HCT116 (cell line): ENCODE measurements at regions not wholly inside any gene's neighbourhood (a gene's known extent, or its start where the extent isn't known, plus 50 kb on each side); places are given as distances from the start of the nearest gene placed in this dataset.

Source experiments
- ATAC-seq: fragments of 200-7000 bp; cut with Tn5 transposase; 2 replicates; pipeline ENCODE4 v1.9.1; 2020; ENCODE audit warnings: mild to moderate bottlenecking, moderate library complexity
- BruUV-seq: library from RNA; stranded (reverse); fragments of 400-500 nt; replicated peaks from 2 replicates; lab custom pipeline; 2021; lab: Mats Ljungman, UMichigan
- CTCF ChIA-PET: fragments of 300-600 bp; sonication (Branson Sonifier 250); formaldehyde crosslinking; loops from one replicate; lab custom pipeline; 2021; ENCODE audit warnings: antibody characterized with exemption; lab: Charles Lee
- POLR2A ChIA-PET: fragments of 300-600, 350-600 bp; sonication (Branson Sonifier 250); formaldehyde crosslinking; loops from one replicate; lab custom pipeline; 2021; ENCODE audit warnings: antibody characterized with exemption; lab: Charles Lee
- RAD21 ChIA-PET, 2 experiments: fragments of 300-600 bp; sonication (Branson Sonifier 250); formaldehyde crosslinking; loops; one replicate each; lab custom pipeline; 2023; ENCODE audit warnings: low total read pairs in 2 of 2; ENCODE audit not compliant: uncharacterized antibody in 2 of 2, unreplicated experiment in 2 of 2, low non-redundant PET in 1 of 2; lab: Charles Lee
- DNase-seq: peaks from one replicate; pipeline ENCODE4 v3.0.0-alpha.2; 2010; ENCODE audit warnings: low read depth, low spot score
- H2AFZ ChIP-seq: fragments of 200-600 bp; shearing (Covaris generic), sonication (generic); 2 replicates; pipeline ENCODE4 v1.6.1; 2017; ENCODE audit warnings: low read depth, mixed run types, mixed read lengths, antibody characterized with exemption, low read length; ENCODE audit not compliant: poor library complexity, severe bottlenecking
- H3K27ac ChIP-seq: 2 replicates; pipeline ENCODE4 v1.5.1; 2012; ENCODE audit warnings: low read depth, low read length
- H3K27me3 ChIP-seq: fragments of 200-600 bp; sonication (generic); 2 replicates; pipeline ENCODE4 v1.6.1; 2016; ENCODE audit warnings: mixed run types, low read length, mixed read lengths; ENCODE audit not compliant: insufficient read depth
- H3K36me3 ChIP-seq, 2 experiments: fragments of 200-500 bp in 1 of 2; fragments of 200-600 bp in 1 of 2; sonication (Bioruptor generic) in 1 of 2; sonication (generic) in 1 of 2; 2 replicates each; pipeline versions ENCODE4 v1.5.1 to v1.6.1; 2014 to 2016; ENCODE audit warnings: low read length in 2 of 2, inconsistent platforms in 1 of 2, mixed read lengths in 1 of 2, mixed run types in 1 of 2; ENCODE audit not compliant: insufficient read depth in 2 of 2, control insufficient read depth in 1 of 2
- H3K4me1 ChIP-seq, 2 experiments: fragments of 200-600 bp in 1 of 2; sonication (generic) in 1 of 2; 2 replicates each; pipeline versions ENCODE4 v1.5.1 to v1.6.1; 2012 to 2017; ENCODE audit warnings: low read length in 2 of 2, inconsistent platforms in 1 of 2, mild to moderate bottlenecking in 1 of 2, mixed read lengths in 1 of 2, mixed run types in 1 of 2, moderate library complexity in 1 of 2; ENCODE audit not compliant: insufficient read depth in 2 of 2, control insufficient read depth in 1 of 2
- H3K4me2 ChIP-seq: fragments of 200-600 bp; sonication (generic); 2 replicates; pipeline ENCODE4 v1.6.1; 2017; ENCODE audit warnings: mixed run types, low read length, mixed read lengths
- H3K4me3 ChIP-seq, 2 experiments: fragments of 200-600 bp in 1 of 2; sonication (generic) in 1 of 2; replicated peaks in 1 of 2; 2 replicates each; pipeline ENCODE4 v1.5.1; 2011 to 2016; ENCODE audit warnings: low read length in 2 of 2, control low read depth in 1 of 2, low read depth in 1 of 2, mild to moderate bottlenecking in 1 of 2, mixed read lengths in 1 of 2, mixed run types in 1 of 2
- H3K79me2 ChIP-seq: fragments of 200-600 bp; sonication (generic); 2 replicates; pipeline ENCODE4 v1.6.1; 2017; ENCODE audit warnings: mild to moderate bottlenecking, mixed run types, low read length, moderate library complexity, mixed read lengths; ENCODE audit not compliant: insufficient read depth
- H3K9ac ChIP-seq: fragments of 200-600 bp; sonication (generic); 2 replicates; pipeline ENCODE4 v1.6.1; 2016; ENCODE audit warnings: low read length, mixed read lengths
- H3K9me2 ChIP-seq: fragments of 200-600 bp; sonication (generic), shearing (Covaris generic); 2 replicates; pipeline ENCODE4 v1.6.1; 2017; ENCODE audit warnings: mixed run types, mild to moderate bottlenecking, moderate library complexity; ENCODE audit not compliant: insufficient read depth
- H3K9me3 ChIP-seq, 2 experiments: fragments of 200-500 bp in 1 of 2; fragments of 200-600 bp in 1 of 2; sonication (Bioruptor generic) in 1 of 2; sonication (generic) in 1 of 2; 2 replicates each; pipeline ENCODE4 v1.6.1; 2014 to 2017; ENCODE audit warnings: low read length in 2 of 2, mixed read lengths in 2 of 2, inconsistent platforms in 1 of 2, low read depth in 1 of 2, mild to moderate bottlenecking in 1 of 2, mixed run types in 1 of 2, moderate library complexity in 1 of 2; ENCODE audit not compliant: control insufficient read depth in 1 of 2, insufficient read depth in 1 of 2
- H4K20me1 ChIP-seq: fragments of 200-600 bp; sonication (generic), shearing (Covaris generic); 2 replicates; pipeline ENCODE4 v1.6.1; 2017; ENCODE audit warnings: mixed run types, mild to moderate bottlenecking, moderate library complexity; ENCODE audit not compliant: insufficient read depth
- CEBPB ChIP-seq: IDR thresholded peaks from 2 replicates; pipeline ENCODE4 v1.6.1; 2012; ENCODE audit warnings: low read depth
- ELF1 ChIP-seq: IDR thresholded peaks from 2 replicates; pipeline ENCODE4 v1.6.1; 2012; ENCODE audit warnings: low read depth, borderline replicate concordance
- EZH2 ChIP-seq: fragments of 200-600 bp; sonication (generic); IDR thresholded peaks from 2 replicates; pipeline ENCODE4 v1.6.1; 2017; ENCODE audit warnings: antibody characterized with exemption, mixed run types
- EZH2phosphoT487 ChIP-seq: fragments of 200-600 bp; IDR thresholded peaks from 2 replicates; pipeline ENCODE4 v1.6.1; 2018; ENCODE audit warnings: antibody characterized with exemption, borderline replicate concordance
- FOSL1 ChIP-seq: IDR thresholded peaks from 2 replicates; pipeline ENCODE4 v1.6.1; 2012; ENCODE audit warnings: low read depth
- JUND ChIP-seq: IDR thresholded peaks from 2 replicates; pipeline ENCODE4 v1.6.1; 2012
- POLR2AphosphoS5 ChIP-seq: IDR thresholded peaks from 2 replicates; pipeline ENCODE4 v1.6.1; 2011; ENCODE audit warnings: mild to moderate bottlenecking, low read depth, low read length, moderate library complexity
- RAD21 ChIP-seq: IDR thresholded peaks from 2 replicates; pipeline ENCODE4 v1.6.1; 2012; ENCODE audit warnings: low read depth, mild to moderate bottlenecking
- SIN3A ChIP-seq: IDR thresholded peaks from 2 replicates; pipeline ENCODE4 v1.6.1; 2012; ENCODE audit warnings: low read depth
- SP1 ChIP-seq: IDR thresholded peaks from 2 replicates; pipeline ENCODE4 v1.6.1; 2012; ENCODE audit warnings: low read depth
- SRF ChIP-seq: IDR thresholded peaks from 2 replicates; pipeline ENCODE4 v1.6.1; 2012; ENCODE audit warnings: low read depth
- TCF7L2 ChIP-seq: IDR thresholded peaks from 2 replicates; pipeline ENCODE4 v1.7.0; 2011; ENCODE audit warnings: borderline replicate concordance, inconsistent platforms; ENCODE audit not compliant: insufficient read depth, insufficient read length; ENCODE audit errors: extremely low read depth
- YY1 ChIP-seq: IDR thresholded peaks from 2 replicates; pipeline ENCODE4 v1.6.1; 2011; ENCODE audit warnings: low read length, low read depth, moderate library complexity, mild to moderate bottlenecking; ENCODE audit not compliant: insufficient replicate concordance; ENCODE audit errors: extremely low read depth
- ZFX ChIP-seq: fragments of 450-650 bp; IDR thresholded peaks from 2 replicates; pipeline ENCODE4 v1.6.1; 2017
- ZNF274 ChIP-seq: fragments of 200-500 bp; sonication (Bioruptor generic); IDR thresholded peaks from 2 replicates; pipeline ENCODE4 v1.6.1; 2014; ENCODE audit warnings: mild to moderate bottlenecking, low read depth, low read length, inconsistent platforms
- intact Hi-C: fragments of 100-400 bp; cut with micrococcal nuclease; formaldehyde crosslinking; loops from 2 replicates; pipeline ENCODE4 v1.10.0; 2022
- TF ChIP-seq, protein P1 (sequence below): IDR thresholded peaks from 2 replicates; pipeline ENCODE4 v1.6.1; 2012
- TF ChIP-seq, protein P2 (sequence below): IDR thresholded peaks from 2 replicates; pipeline ENCODE4 v1.6.1; 2012
- TF ChIP-seq, protein P3 (sequence below): IDR thresholded peaks from 2 replicates; pipeline ENCODE4 v1.6.1; 2011; ENCODE audit warnings: mild to moderate bottlenecking, low read length, moderate library complexity; ENCODE audit not compliant: insufficient replicate concordance; ENCODE audit errors: extremely low read depth
- TF ChIP-seq, protein P4 (sequence below), 3 experiments: fragments of 200-600 bp in 1 of 3; sonication (generic) in 1 of 3; IDR thresholded peaks in 2 of 3; conservative IDR thresholded peaks in 1 of 3; 2 replicates each; pipeline ENCODE4 v1.5.1; 2012 to 2017; ENCODE audit warnings: low read depth in 2 of 3, low read length in 2 of 3, antibody characterized with exemption in 1 of 3, borderline replicate concordance in 1 of 3, control low read depth in 1 of 3, mild to moderate bottlenecking in 1 of 3, mixed read lengths in 1 of 3, mixed run types in 1 of 3, moderate library complexity in 1 of 3; ENCODE audit not compliant: insufficient read depth in 1 of 3
- TF ChIP-seq, protein P5 (sequence below): IDR thresholded peaks from 2 replicates; pipeline ENCODE4 v1.6.1; 2012; ENCODE audit warnings: low read depth

DNA sequence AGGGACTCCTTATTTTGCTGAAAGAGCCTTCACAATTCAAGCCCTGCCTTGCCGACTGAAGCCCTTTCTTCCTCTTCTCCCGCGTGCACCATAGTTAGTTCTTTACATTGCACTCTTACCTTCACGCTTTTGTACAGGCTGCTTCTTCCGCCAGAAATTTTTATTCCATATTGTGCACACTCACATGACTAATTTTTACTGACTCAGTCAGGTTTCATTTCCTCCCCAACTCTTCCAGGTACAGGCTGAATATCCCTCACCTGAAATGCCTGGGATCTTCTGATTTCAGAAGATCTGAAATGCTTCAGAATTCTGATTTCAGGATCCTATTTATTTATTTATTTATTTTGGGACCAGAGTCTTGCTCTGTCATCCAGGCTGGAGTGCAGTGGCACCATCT lies 172.8 kb downstream of the ZNF281 start:
- Histone ChIP-seq H3K36me3 (no peaks in the 10 kb centered on the region), H3K27me3 (no peaks in the 10 kb centered on the region), H3K27ac (no peak overlapping the region), H4K20me1 (no peaks in the 10 kb centered on the region), H3K9ac (no peak overlapping the region), H3K79me2 (no peaks in the 10 kb centered on the region), H2AFZ (no peak overlapping the region), H3K4me3 (no peak overlapping the region), H3K4me1 (no peaks in the 10 kb centered on the region), H3K9me3 (no peaks in the 10 kb centered on the region), H3K9me2 (no peaks in the 10 kb centered on the region), H3K4me2 (no peak overlapping the region)
- POLR2A ChIA-PET: no interaction called here
- no peak for ATAC-seq
- CTCF ChIA-PET: no interaction called here
- TF ChIP-seq ELF1 (no peak), POLR2AphosphoS5 (no peak), ZNF274 (no peak), SP1 (no peak), YY1 (no peak), JUND (no peak), RAD21 (no peak), EZH2phosphoT487 (no peak), SRF (no peak), FOSL1 (no peak), EZH2 (no peak), TCF7L2 (no peak), SIN3A (no peak), CEBPB (no peak), ZFX (no peak)
- TF ChIP-seq, protein P1, sequence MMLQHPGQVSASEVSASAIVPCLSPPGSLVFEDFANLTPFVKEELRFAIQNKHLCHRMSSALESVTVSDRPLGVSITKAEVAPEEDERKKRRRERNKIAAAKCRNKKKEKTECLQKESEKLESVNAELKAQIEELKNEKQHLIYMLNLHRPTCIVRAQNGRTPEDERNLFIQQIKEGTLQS: no peak
- TF ChIP-seq, protein P2, sequence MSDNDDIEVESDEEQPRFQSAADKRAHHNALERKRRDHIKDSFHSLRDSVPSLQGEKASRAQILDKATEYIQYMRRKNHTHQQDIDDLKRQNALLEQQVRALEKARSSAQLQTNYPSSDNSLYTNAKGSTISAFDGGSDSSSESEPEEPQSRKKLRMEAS: no peak
- TF ChIP-seq, protein P3, sequence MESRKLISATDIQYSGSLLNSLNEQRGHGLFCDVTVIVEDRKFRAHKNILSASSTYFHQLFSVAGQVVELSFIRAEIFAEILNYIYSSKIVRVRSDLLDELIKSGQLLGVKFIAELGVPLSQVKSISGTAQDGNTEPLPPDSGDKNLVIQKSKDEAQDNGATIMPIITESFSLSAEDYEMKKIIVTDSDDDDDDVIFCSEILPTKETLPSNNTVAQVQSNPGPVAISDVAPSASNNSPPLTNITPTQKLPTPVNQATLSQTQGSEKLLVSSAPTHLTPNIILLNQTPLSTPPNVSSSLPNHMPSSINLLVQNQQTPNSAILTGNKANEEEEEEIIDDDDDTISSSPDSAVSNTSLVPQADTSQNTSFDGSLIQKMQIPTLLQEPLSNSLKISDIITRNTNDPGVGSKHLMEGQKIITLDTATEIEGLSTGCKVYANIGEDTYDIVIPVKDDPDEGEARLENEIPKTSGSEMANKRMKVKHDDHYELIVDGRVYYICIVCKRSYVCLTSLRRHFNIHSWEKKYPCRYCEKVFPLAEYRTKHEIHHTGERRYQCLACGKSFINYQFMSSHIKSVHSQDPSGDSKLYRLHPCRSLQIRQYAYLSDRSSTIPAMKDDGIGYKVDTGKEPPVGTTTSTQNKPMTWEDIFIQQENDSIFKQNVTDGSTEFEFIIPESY: no peak
- TF ChIP-seq, protein P4, sequence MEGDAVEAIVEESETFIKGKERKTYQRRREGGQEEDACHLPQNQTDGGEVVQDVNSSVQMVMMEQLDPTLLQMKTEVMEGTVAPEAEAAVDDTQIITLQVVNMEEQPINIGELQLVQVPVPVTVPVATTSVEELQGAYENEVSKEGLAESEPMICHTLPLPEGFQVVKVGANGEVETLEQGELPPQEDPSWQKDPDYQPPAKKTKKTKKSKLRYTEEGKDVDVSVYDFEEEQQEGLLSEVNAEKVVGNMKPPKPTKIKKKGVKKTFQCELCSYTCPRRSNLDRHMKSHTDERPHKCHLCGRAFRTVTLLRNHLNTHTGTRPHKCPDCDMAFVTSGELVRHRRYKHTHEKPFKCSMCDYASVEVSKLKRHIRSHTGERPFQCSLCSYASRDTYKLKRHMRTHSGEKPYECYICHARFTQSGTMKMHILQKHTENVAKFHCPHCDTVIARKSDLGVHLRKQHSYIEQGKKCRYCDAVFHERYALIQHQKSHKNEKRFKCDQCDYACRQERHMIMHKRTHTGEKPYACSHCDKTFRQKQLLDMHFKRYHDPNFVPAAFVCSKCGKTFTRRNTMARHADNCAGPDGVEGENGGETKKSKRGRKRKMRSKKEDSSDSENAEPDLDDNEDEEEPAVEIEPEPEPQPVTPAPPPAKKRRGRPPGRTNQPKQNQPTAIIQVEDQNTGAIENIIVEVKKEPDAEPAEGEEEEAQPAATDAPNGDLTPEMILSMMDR (IDR thresholded peaks at IDR 0.05 in 2 of 3, conservative IDR thresholded peaks at IDR 0.05 in 1 of 3; ENCODE audit: borderline replicate concordance in 1 of 3, insufficient read depth in 1 of 3, low read depth in 2 of 3, low read length in 2 of 3): no peak
- TF ChIP-seq, protein P5, sequence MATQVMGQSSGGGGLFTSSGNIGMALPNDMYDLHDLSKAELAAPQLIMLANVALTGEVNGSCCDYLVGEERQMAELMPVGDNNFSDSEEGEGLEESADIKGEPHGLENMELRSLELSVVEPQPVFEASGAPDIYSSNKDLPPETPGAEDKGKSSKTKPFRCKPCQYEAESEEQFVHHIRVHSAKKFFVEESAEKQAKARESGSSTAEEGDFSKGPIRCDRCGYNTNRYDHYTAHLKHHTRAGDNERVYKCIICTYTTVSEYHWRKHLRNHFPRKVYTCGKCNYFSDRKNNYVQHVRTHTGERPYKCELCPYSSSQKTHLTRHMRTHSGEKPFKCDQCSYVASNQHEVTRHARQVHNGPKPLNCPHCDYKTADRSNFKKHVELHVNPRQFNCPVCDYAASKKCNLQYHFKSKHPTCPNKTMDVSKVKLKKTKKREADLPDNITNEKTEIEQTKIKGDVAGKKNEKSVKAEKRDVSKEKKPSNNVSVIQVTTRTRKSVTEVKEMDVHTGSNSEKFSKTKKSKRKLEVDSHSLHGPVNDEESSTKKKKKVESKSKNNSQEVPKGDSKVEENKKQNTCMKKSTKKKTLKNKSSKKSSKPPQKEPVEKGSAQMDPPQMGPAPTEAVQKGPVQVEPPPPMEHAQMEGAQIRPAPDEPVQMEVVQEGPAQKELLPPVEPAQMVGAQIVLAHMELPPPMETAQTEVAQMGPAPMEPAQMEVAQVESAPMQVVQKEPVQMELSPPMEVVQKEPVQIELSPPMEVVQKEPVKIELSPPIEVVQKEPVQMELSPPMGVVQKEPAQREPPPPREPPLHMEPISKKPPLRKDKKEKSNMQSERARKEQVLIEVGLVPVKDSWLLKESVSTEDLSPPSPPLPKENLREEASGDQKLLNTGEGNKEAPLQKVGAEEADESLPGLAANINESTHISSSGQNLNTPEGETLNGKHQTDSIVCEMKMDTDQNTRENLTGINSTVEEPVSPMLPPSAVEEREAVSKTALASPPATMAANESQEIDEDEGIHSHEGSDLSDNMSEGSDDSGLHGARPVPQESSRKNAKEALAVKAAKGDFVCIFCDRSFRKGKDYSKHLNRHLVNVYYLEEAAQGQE: no peak
- intact Hi-C loops: no loop called here
- RAD21 ChIA-PET: no interaction called here
- no peak for DNase-seq
- BruUV-seq: no TSS peak
